ENCODE measurements at regions not wholly inside any gene's neighbourhood (a gene's known extent, or its start where the extent isn't known, plus 50 kb on each side); places are given as distances from the start of the nearest gene placed in this dataset.

GRCh38 chr18:23391156-23391555 is 61.9 kb upstream of the RIOK3 start:
- no peak for DNase-seq

GRCh38 chr18:23397907-23398306 is 55.2 kb upstream of the RIOK3 start:
- DNase-seq, result no peak

DNA sequence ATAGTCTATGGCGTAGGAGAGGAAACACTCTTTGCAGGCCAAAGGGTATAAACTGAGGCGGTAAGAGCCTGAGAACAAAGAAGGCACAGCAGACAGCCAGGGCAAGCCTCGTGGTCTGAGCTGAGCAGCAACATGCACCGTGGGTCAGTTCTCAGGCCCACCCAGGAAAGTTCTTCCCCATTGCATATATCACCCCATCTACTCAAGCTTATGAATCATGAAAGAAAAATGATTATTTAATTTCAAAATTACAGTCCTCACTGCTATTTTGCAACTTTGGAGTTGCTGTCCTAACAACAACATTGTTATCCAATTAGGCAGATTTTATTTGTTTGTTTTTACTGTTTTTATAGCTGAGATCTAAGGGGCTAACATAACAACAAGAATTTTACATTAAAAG is 54.7 kb upstream of the RIOK3 start:
- DNase-seq, result no peak

DNA sequence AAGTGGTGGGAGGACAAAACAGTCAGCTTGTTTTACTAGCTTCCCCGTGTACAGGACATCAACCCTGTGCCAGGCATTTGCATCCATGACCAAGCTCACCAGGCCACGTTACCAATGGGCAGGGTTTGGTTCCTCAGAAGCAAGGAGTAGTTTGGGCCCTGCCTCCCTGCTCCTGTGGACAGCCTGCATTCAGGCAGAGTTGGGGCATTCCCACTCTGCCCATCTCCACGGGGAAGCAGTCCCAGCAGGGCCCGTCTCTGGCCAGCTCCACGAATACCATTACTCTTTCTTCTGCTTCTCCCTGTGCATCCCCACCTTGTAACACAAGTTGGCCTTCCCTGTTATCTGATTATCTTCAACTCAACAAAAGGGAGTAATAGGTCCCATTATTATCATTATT is 54.0 kb upstream of the RIOK3 start:
- no peak for DNase-seq

- no peak for DNase-seq
These were observed 52.2 kb upstream of the RIOK3 start for GRCh38 chr18:23400918-23401317.

- DNase-seq, result no peak
These were observed 51.4 kb upstream of the RIOK3 start for GRCh38 chr18:23401400-23402347.
